ENCODE measurements at regions not wholly inside any gene's neighbourhood (a gene's known extent, or its start where the extent isn't known, plus 50 kb on each side); places are given as distances from the start of the nearest gene placed in this dataset.

DNA sequence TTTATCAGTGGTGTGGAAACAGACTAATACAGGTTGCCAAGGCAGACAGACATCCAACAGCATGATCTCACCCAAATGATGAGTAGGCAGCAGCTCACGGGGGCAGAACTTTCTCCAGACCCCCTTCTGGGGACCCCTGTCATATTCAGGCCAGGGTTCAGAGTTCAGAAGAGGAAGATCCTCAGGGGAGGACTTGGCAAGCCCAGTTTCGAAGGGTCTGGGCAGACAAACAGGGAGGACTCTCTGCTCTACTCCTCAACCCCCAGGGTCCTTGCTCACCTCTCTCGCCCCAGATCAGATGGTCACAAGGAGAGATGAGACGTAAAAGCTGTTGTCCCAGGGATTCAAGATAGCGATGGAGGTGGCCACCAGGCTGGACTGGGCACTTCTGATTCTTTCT is 215.1 kb upstream of the MVB12B start:
- no peak overlapping the region for H3K4me3 ChIP-seq (ENCODE audit: insufficient read depth, low read depth, low read length)
- H3K4me1 ChIP-seq (ENCODE audit: control insufficient read depth, insufficient read depth, low read length): peaks cover 4% of the 10 kb centered on the region
- H3K9me3 ChIP-seq (ENCODE audit: control insufficient read depth, low read length): no peaks in the 10 kb centered on the region
- no peak overlapping the region for H3K27ac ChIP-seq (ENCODE audit: insufficient read depth, low read depth, low read length, poor library complexity, severe bottlenecking)
- WGBS, 2 experiments: 91 to 94% methylated on average over 5 of the region's 5 CpGs
- H3K36me3 ChIP-seq (ENCODE audit: control insufficient read depth, insufficient read depth, low read length): no peaks in the 10 kb centered on the region
- H3K27me3 ChIP-seq (ENCODE audit: control insufficient read depth, insufficient read depth, low read length, poor library complexity, severe bottlenecking): peaks cover 7% of the 10 kb centered on the region

DNA sequence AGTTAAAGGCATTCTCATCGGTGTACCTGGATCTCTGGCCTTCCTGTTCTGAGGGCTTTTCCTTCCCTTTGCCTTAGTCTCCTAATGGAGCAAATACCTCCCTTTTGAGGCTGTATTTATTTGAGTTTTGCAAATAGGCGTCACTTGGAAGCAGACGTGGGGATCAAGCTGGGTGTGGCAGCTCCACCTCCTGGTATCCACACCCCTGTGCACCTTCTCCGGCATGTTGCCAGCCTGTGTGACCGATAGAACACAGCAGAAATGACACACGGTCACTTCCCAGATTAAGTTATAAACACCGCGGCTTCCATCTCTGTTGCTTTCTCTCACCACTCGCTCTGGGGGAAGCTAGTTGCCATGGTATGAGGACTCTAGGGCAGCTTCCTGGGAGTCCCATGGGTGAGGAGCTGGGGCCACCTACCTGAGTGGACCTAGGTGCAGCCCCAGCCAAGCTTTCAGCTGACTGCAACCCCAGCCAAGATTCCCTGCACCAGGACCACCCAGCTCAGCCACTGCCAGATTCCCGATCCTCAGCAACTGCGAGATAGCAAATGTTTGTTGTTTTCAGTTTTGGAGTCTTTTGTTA is 214.4 kb upstream of the MVB12B start:
- peaks cover 6% of the 10 kb centered on the region for H3K4me1 ChIP-seq (ENCODE audit: control insufficient read depth, insufficient read depth, low read length)
- no peaks in the 10 kb centered on the region for H3K36me3 ChIP-seq (ENCODE audit: control insufficient read depth, insufficient read depth, low read length)
- H3K27ac ChIP-seq (ENCODE audit: insufficient read depth, low read depth, low read length, poor library complexity, severe bottlenecking): no peak overlapping the region
- no peak overlapping the region for H3K4me3 ChIP-seq (ENCODE audit: insufficient read depth, low read depth, low read length)
- H3K9me3 ChIP-seq (ENCODE audit: control insufficient read depth, low read length): no peaks in the 10 kb centered on the region
- 91 to 95% methylated on average over 11 of the region's 11 CpGs for whole genome bisulfite sequencing, 2 experiments
- H3K27me3 ChIP-seq (ENCODE audit: control insufficient read depth, insufficient read depth, low read length, poor library complexity, severe bottlenecking): peaks cover 7% of the 10 kb centered on the region

DNA sequence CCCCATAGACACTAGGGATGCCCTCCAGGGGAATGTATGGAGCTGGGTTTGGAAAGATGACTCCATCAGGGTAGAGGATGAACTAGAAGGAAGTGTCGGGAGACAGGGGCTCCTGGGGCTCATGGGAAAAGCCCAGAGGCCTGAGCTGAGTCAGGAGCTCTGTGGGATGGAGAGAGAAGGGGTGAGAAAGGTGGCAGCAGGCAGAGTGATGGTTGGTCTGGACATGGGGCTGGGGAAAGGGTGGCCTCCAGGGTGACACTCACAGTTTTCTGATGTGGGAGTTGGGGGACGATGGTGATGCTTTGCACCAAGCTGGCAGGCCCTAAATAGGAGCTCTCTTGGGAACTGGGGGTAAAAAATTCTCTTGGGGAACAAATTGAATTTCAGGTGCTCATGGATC is 213.5 kb upstream of the MVB12B start:
- Histone ChIP-seq H3K36me3 (ENCODE audit: control insufficient read depth, insufficient read depth, low read length) (no peaks in the 10 kb centered on the region), H3K9me3 (ENCODE audit: control insufficient read depth, low read length) (no peaks in the 10 kb centered on the region), H3K4me3 (ENCODE audit: insufficient read depth, low read depth, low read length) (no peak overlapping the region), H3K27me3 (ENCODE audit: control insufficient read depth, insufficient read depth, low read length, poor library complexity, severe bottlenecking) (peaks cover 7% of the 10 kb centered on the region), H3K27ac (ENCODE audit: insufficient read depth, low read depth, low read length, poor library complexity, severe bottlenecking) (no peak overlapping the region), H3K4me1 (ENCODE audit: control insufficient read depth, insufficient read depth, low read length) (peaks cover 6% of the 10 kb centered on the region)
- WGBS, 2 experiments: 90 to 93% methylated on average over 2 of the region's 2 CpGs

DNA sequence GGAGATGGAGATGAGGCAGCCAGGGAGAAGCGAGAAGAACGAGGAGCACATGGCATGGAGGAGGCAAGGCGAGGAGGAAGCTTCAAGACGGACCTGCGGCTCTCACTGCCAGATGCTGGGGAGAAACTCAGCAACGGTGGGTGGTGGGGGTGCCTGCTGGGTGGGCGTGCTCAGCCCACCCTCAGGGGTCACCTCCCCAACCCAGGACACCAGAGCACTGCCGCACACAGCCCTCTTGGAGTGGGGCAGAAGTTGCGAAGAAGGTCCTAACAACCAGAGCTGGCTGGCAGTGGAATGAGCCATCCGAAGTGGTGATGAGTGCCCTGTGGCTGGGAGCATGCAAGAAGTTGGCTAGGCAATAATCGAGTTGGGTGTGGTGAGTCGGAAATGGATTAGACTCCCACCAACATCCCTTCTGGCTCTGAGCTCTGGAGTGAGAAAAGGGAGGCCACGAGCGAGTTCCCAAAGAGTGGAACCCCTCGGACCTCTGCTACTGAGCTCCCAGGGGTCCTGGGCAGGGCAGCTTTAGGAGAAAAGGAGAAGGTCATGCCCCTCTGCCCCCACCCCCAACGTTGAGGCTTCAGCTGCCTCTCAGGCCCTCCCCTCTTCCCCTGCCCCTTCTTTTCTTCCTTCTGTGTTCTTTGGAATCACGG is 212.7 kb upstream of the MVB12B start:
- no peaks in the 10 kb centered on the region for H3K9me3 ChIP-seq (ENCODE audit: control insufficient read depth, low read length)
- peaks cover 6% of the 10 kb centered on the region for H3K4me1 ChIP-seq (ENCODE audit: control insufficient read depth, insufficient read depth, low read length)
- WGBS, 2 experiments: 88 to 90% methylated on average over 16 to 17 of the region's 17 CpGs
- peaks cover 1% of the 10 kb centered on the region for H3K27me3 ChIP-seq (ENCODE audit: control insufficient read depth, insufficient read depth, low read length, poor library complexity, severe bottlenecking)
- H3K27ac ChIP-seq (ENCODE audit: insufficient read depth, low read depth, low read length, poor library complexity, severe bottlenecking): no peak overlapping the region
- H3K4me3 ChIP-seq (ENCODE audit: insufficient read depth, low read depth, low read length): no peak overlapping the region
- no peaks in the 10 kb centered on the region for H3K36me3 ChIP-seq (ENCODE audit: control insufficient read depth, insufficient read depth, low read length)

- H3K27ac ChIP-seq (ENCODE audit: insufficient read depth, low read depth, low read length, poor library complexity, severe bottlenecking): no peak overlapping the region
- H3K4me1 ChIP-seq (ENCODE audit: control insufficient read depth, insufficient read depth, low read length): peaks cover 6% of the 10 kb centered on the region
- H3K27me3 ChIP-seq (ENCODE audit: control insufficient read depth, insufficient read depth, low read length, poor library complexity, severe bottlenecking): no peaks in the 10 kb centered on the region
- H3K9me3 ChIP-seq (ENCODE audit: control insufficient read depth, low read length): no peaks in the 10 kb centered on the region
- no peak overlapping the region for H3K4me3 ChIP-seq (ENCODE audit: insufficient read depth, low read depth, low read length)
- H3K36me3 ChIP-seq (ENCODE audit: control insufficient read depth, insufficient read depth, low read length): no peaks in the 10 kb centered on the region
- 80 to 82% methylated on average over 10 of the region's 10 CpGs for WGBS, 2 experiments
Measured at GRCh38 chr9:126114409-126114760, 212.2 kb upstream of the MVB12B start.

DNA sequence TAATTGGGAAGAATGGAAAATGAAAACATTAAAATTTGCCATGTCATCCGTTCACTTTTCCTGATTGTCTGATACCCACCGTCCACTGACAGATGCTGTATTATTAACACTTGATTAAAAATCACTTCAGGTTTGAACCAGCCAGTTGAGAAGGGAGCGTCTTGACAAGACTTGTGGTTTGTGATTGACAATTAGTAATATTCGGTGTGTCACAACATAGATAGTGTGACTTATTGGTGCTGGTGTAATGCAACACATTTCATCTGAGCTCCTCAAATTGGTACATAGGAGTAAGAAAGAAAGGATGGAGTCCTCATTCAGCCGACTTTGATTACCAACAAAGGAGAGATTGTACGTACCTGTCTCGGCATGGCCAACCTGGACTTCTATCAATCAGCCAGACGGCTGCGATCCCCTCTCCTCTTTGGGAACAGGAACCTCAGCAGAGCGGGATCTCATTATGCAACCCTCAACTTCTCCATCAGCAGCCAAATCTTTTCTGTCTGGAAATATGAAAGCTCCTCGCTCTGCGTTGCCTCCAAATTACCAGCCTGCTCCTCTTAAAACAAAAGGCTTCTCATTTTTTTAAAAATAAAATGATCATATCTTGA is 211.7 kb upstream of the MVB12B start:
- Histone ChIP-seq H3K27me3 (ENCODE audit: control insufficient read depth, insufficient read depth, low read length, poor library complexity, severe bottlenecking) (no peaks in the 10 kb centered on the region), H3K27ac (ENCODE audit: insufficient read depth, low read depth, low read length, poor library complexity, severe bottlenecking) (no peak overlapping the region), H3K4me1 (ENCODE audit: control insufficient read depth, insufficient read depth, low read length) (peaks cover 6% of the 10 kb centered on the region), H3K36me3 (ENCODE audit: control insufficient read depth, insufficient read depth, low read length) (no peaks in the 10 kb centered on the region), H3K4me3 (ENCODE audit: insufficient read depth, low read depth, low read length) (no peak overlapping the region), H3K9me3 (ENCODE audit: control insufficient read depth, low read length) (no peaks in the 10 kb centered on the region)
- WGBS, 2 experiments: 91 to 94% methylated on average over 12 of the region's 12 CpGs

- Histone ChIP-seq H3K4me1 (ENCODE audit: control insufficient read depth, insufficient read depth, low read length) (peaks cover 6% of the 10 kb centered on the region), H3K4me3 (ENCODE audit: insufficient read depth, low read depth, low read length) (no peak overlapping the region), H3K27me3 (ENCODE audit: control insufficient read depth, insufficient read depth, low read length, poor library complexity, severe bottlenecking) (no peaks in the 10 kb centered on the region), H3K36me3 (ENCODE audit: control insufficient read depth, insufficient read depth, low read length) (no peaks in the 10 kb centered on the region), H3K27ac (ENCODE audit: insufficient read depth, low read depth, low read length, poor library complexity, severe bottlenecking) (no peak overlapping the region), H3K9me3 (ENCODE audit: control insufficient read depth, low read length) (no peaks in the 10 kb centered on the region)
- 86 to 87% methylated on average over 17 of the region's 17 CpGs for WGBS, 2 experiments
Measured at GRCh38 chr9:126116351-126117157, 210.1 kb upstream of the MVB12B start.

DNA sequence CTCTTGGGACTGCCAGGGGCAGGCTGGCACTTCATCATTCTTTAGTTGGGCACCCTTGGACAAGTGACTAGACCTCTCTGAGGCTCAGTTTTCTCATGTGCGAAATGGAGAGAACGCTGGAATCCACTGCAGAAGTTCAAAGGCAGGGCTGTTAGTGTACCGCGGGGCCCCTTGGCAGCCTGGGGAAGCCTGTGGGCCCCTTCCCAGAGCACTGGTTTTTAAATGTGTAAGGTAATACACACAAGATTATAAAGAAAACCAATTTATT is 209.5 kb upstream of the MVB12B start:
- WGBS, 2 experiments: 94 to 96% methylated on average over 4 of the region's 4 CpGs
- H3K9me3 ChIP-seq (ENCODE audit: control insufficient read depth, low read length): no peaks in the 10 kb centered on the region
- H3K27ac ChIP-seq (ENCODE audit: insufficient read depth, low read depth, low read length, poor library complexity, severe bottlenecking): no peak overlapping the region
- no peaks in the 10 kb centered on the region for H3K27me3 ChIP-seq (ENCODE audit: control insufficient read depth, insufficient read depth, low read length, poor library complexity, severe bottlenecking)
- H3K4me3 ChIP-seq (ENCODE audit: insufficient read depth, low read depth, low read length): no peak overlapping the region
- no peaks in the 10 kb centered on the region for H3K36me3 ChIP-seq (ENCODE audit: control insufficient read depth, insufficient read depth, low read length)
- H3K4me1 ChIP-seq (ENCODE audit: control insufficient read depth, insufficient read depth, low read length): peaks cover 6% of the 10 kb centered on the region

- H3K36me3 ChIP-seq (ENCODE audit: control insufficient read depth, insufficient read depth, low read length): no peaks in the 10 kb centered on the region
- peaks cover 6% of the 10 kb centered on the region for H3K4me1 ChIP-seq (ENCODE audit: control insufficient read depth, insufficient read depth, low read length)
- 93% methylated on average over 9 of the region's 9 CpGs for WGBS, 2 experiments
- no peaks in the 10 kb centered on the region for H3K9me3 ChIP-seq (ENCODE audit: control insufficient read depth, low read length)
- no peak overlapping the region for H3K4me3 ChIP-seq (ENCODE audit: insufficient read depth, low read depth, low read length)
- H3K27me3 ChIP-seq (ENCODE audit: control insufficient read depth, insufficient read depth, low read length, poor library complexity, severe bottlenecking): no peaks in the 10 kb centered on the region
- no peak overlapping the region for H3K27ac ChIP-seq (ENCODE audit: insufficient read depth, low read depth, low read length, poor library complexity, severe bottlenecking)
Measured at GRCh38 chr9:126117631-126118030, 209.0 kb upstream of the MVB12B start.

GRCh38 chr9:126119731-126120130 is 206.9 kb upstream of the MVB12B start:
- H3K27me3 ChIP-seq (ENCODE audit: control insufficient read depth, insufficient read depth, low read length, poor library complexity, severe bottlenecking): peaks cover 3% of the 10 kb centered on the region
- H3K4me1 ChIP-seq (ENCODE audit: control insufficient read depth, insufficient read depth, low read length): peaks cover 6% of the 10 kb centered on the region
- no peaks in the 10 kb centered on the region for H3K36me3 ChIP-seq (ENCODE audit: control insufficient read depth, insufficient read depth, low read length)
- no peak overlapping the region for H3K4me3 ChIP-seq (ENCODE audit: insufficient read depth, low read depth, low read length)
- no peaks in the 10 kb centered on the region for H3K9me3 ChIP-seq (ENCODE audit: control insufficient read depth, low read length)
- no peak overlapping the region for H3K27ac ChIP-seq (ENCODE audit: insufficient read depth, low read depth, low read length, poor library complexity, severe bottlenecking)
- WGBS, 2 experiments: 94 to 95% methylated on average over 6 of the region's 6 CpGs

Measured in ectodermal cell (in vitro differentiated cells).